Fibroblast of lung (primary cell): ENCODE measurements at regions not wholly inside any gene's neighbourhood (a gene's known extent, or its start where the extent isn't known, plus 50 kb on each side); places are given as distances from the start of the nearest gene placed in this dataset.

Experiments used
- DNase-seq, 2 donors: peaks; one replicate each; pipeline versions ENCODE4 v3.0.0 to v3.0.0-alpha.2; 2010; ENCODE audit warnings: low read depth in 2 of 2
- H2AFZ ChIP-seq: 2 replicates; pipeline ENCODE4 v1.5.1; 2012; ENCODE audit warnings: low read length, control low read depth, inconsistent platforms
- H3K27ac ChIP-seq: 2 replicates; pipeline ENCODE4 v1.5.1; 2011; ENCODE audit warnings: low read length, control low read depth; ENCODE audit not compliant: insufficient read depth
- H3K27me3 ChIP-seq: 2 replicates; pipeline ENCODE4 v1.5.1; 2011; ENCODE audit warnings: mild to moderate bottlenecking, low read length; ENCODE audit not compliant: control insufficient read depth, insufficient read depth
- H3K36me3 ChIP-seq: 2 replicates; pipeline ENCODE4 v1.5.1; 2011; ENCODE audit warnings: low read length; ENCODE audit not compliant: control insufficient read depth, insufficient read depth
- H3K4me1 ChIP-seq: 2 replicates; pipeline ENCODE4 v1.5.1; 2011; ENCODE audit warnings: low read length; ENCODE audit not compliant: control insufficient read depth, insufficient read depth; ENCODE audit errors: extremely low read depth
- H3K4me2 ChIP-seq: 2 replicates; pipeline ENCODE4 v1.5.1; 2011; ENCODE audit warnings: low read length, control low read depth; ENCODE audit not compliant: insufficient read depth; ENCODE audit errors: extremely low read depth
- H3K4me3 ChIP-seq, 4 experiments: fragments of 200-600 bp in 1 of 4; sonication (generic) in 1 of 4; replicated peaks in 1 of 4; 2 replicates each; pipeline ENCODE4 v1.5.1; 2011 to 2016; ENCODE audit warnings: low read length in 4 of 4, low read depth in 3 of 4, mild to moderate bottlenecking in 3 of 4, control low read depth in 2 of 4, inconsistent platforms in 1 of 4, mixed read lengths in 1 of 4; ENCODE audit not compliant: insufficient read depth in 1 of 4; ENCODE audit errors: control extremely low read depth in 1 of 4
- H3K79me2 ChIP-seq: 2 replicates; pipeline ENCODE4 v1.5.1; 2012; ENCODE audit warnings: mild to moderate bottlenecking, low read length, inconsistent platforms; ENCODE audit not compliant: control insufficient read depth, insufficient read depth
- H3K9ac ChIP-seq: 2 replicates; pipeline ENCODE4 v1.5.1; 2011; ENCODE audit warnings: mild to moderate bottlenecking, low read length, control low read depth; ENCODE audit not compliant: insufficient read depth
- H3K9me3 ChIP-seq: 2 replicates; pipeline ENCODE4 v1.5.1; 2012; ENCODE audit warnings: low read depth, low read length; ENCODE audit not compliant: control insufficient read depth, insufficient read depth
- H4K20me1 ChIP-seq: 2 replicates; pipeline ENCODE4 v1.5.1; 2011; ENCODE audit warnings: low read length; ENCODE audit not compliant: control insufficient read depth, insufficient read depth; ENCODE audit errors: extremely low read depth
- EZH2 ChIP-seq: IDR thresholded peaks from 2 replicates; pipeline ENCODE4 v1.5.1; 2012; ENCODE audit warnings: low read length, control low read depth, mild to moderate bottlenecking; ENCODE audit errors: missing control alignments
- TF ChIP-seq, protein P1 (sequence below), 2 donors: IDR thresholded peaks in 1 of 2; conservative IDR thresholded peaks in 1 of 2; 1 replicate in 1 of 2; 2 replicates in 1 of 2; pipeline ENCODE4 v1.5.1; 2011 to 2012; ENCODE audit warnings: low read length in 2 of 2, control low read depth in 1 of 2, inconsistent platforms in 1 of 2, low read depth in 1 of 2, mild to moderate bottlenecking in 1 of 2

DNA sequence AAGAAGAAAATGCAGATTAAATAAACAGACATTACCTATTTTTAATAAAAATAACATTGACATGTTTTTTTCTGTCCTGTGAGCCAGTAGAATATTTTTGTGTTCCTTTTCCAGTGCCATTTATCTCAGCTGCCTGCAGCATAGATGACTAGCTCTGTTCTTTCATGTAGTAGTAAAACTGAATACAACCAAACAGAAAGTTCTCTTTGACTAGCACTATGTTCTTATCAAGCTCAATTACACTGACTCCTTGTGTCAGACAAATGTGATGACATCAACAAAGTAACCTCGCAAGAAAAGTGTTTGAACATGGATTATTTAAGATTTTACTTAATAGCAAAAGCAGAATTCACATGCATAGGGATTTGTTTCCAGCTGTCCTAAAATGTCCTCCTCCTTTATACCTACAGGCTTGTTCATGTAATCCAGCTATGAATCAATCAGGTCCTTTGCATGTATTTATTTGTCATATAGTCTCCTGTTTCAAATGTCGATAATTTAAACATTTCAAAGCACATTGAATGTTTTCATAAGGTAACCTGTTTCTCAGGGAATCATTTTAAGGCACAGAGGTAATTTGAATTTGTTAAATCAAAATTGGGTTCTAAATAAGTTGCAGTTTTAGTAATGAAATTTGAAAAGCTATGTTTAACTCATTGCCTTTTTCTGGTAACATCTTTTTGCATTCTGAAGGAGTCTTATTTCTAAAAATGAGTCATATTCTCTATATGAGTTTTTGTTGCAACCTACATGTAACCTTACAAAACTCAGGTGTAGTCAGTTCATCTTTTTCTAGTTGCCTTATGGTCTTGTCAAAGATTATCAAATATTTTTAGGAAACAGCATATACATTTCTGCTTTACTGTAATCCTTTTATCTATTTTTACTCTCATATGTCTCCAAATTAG, 215.3 kb upstream of the GULP1 start:
- no peaks in the 10 kb centered on the region for H3K27me3 ChIP-seq
- H3K4me1 ChIP-seq = no peaks in the 10 kb centered on the region
- TF ChIP-seq EZH2 = no peak
- TF ChIP-seq, protein P1, sequence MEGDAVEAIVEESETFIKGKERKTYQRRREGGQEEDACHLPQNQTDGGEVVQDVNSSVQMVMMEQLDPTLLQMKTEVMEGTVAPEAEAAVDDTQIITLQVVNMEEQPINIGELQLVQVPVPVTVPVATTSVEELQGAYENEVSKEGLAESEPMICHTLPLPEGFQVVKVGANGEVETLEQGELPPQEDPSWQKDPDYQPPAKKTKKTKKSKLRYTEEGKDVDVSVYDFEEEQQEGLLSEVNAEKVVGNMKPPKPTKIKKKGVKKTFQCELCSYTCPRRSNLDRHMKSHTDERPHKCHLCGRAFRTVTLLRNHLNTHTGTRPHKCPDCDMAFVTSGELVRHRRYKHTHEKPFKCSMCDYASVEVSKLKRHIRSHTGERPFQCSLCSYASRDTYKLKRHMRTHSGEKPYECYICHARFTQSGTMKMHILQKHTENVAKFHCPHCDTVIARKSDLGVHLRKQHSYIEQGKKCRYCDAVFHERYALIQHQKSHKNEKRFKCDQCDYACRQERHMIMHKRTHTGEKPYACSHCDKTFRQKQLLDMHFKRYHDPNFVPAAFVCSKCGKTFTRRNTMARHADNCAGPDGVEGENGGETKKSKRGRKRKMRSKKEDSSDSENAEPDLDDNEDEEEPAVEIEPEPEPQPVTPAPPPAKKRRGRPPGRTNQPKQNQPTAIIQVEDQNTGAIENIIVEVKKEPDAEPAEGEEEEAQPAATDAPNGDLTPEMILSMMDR (conservative IDR thresholded peaks at IDR 0.05 in 1 of 2, IDR thresholded peaks at IDR 0.05 in 1 of 2; ENCODE audit: low read depth in 1 of 2, low read length in 2 of 2) = peak in 1 of 2 donors; percentile 3
- no peaks in the 10 kb centered on the region for H3K79me2 ChIP-seq
- H2AFZ ChIP-seq = no peak overlapping the region
- H3K36me3 ChIP-seq = no peaks in the 10 kb centered on the region
- no peak overlapping the region for H3K27ac ChIP-seq
- no peaks in the 10 kb centered on the region for H3K9me3 ChIP-seq
- H4K20me1 ChIP-seq = no peaks in the 10 kb centered on the region
- H3K4me3 ChIP-seq = no peak overlapping the region
- H3K4me2 ChIP-seq = no peak overlapping the region
- peak; percentile 1 to 15 for DNase-seq
- H3K9ac ChIP-seq = no peak overlapping the region

DNA sequence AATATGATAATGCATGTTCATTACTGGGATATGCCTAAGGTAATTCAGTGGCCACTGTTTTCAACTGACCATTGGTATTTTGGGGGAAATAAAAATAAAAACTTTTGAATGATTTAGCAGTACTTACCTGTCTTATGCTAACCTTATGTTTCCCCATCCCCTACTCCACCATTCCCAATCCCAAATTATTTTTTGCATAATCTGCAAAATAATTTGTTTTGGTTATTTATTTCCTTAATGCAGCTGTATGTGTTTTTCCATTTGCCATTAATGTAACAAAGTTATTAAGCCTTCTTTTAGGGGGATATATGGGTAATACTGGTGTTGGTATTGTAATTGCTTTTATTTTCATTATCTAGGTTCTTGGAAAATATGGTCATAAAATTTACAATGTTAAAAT, 213.9 kb upstream of the GULP1 start:
- DNase-seq = no peak
- no peaks in the 10 kb centered on the region for H3K36me3 ChIP-seq
- no peaks in the 10 kb centered on the region for H3K4me1 ChIP-seq
- TF ChIP-seq, protein P1 (conservative IDR thresholded peaks at IDR 0.05 in 1 of 2, IDR thresholded peaks at IDR 0.05 in 1 of 2; ENCODE audit: low read depth in 1 of 2, low read length in 2 of 2) = no peak
- TF ChIP-seq EZH2 = no peak
- no peaks in the 10 kb centered on the region for H3K9me3 ChIP-seq
- H3K9ac ChIP-seq = no peak overlapping the region
- no peak overlapping the region for H3K4me2 ChIP-seq
- H4K20me1 ChIP-seq = no peaks in the 10 kb centered on the region
- H3K4me3 ChIP-seq = no peak overlapping the region
- no peaks in the 10 kb centered on the region for H3K79me2 ChIP-seq
- H2AFZ ChIP-seq = no peak overlapping the region
- no peak overlapping the region for H3K27ac ChIP-seq
- H3K27me3 ChIP-seq = no peaks in the 10 kb centered on the region

DNA sequence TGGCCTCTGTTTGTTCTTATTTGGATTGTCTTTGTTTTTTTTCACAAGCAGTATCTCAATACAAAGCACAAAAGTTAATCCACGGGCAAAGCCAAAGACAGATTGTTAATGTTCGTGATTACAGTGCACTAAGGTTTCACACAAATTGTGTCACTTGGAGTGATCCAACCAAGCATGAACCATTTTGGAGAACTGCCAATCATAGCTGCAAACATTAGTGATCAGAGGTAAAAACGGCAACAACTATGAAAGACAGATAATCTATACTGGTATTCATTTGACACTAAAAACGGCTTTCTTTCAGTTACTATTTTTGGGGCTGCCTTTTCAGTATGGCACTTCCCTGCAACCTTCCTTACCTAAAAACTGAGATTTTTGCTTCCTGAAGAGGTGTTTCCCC, 213.1 kb upstream of the GULP1 start:
- TF ChIP-seq, protein P1 (conservative IDR thresholded peaks at IDR 0.05 in 1 of 2, IDR thresholded peaks at IDR 0.05 in 1 of 2; ENCODE audit: low read depth in 1 of 2, low read length in 2 of 2) = no peak
- TF ChIP-seq EZH2 = no peak
- Histone ChIP-seq H3K79me2 (no peaks in the 10 kb centered on the region), H2AFZ (no peak overlapping the region), H4K20me1 (no peaks in the 10 kb centered on the region), H3K9me3 (no peaks in the 10 kb centered on the region), H3K27me3 (no peaks in the 10 kb centered on the region), H3K36me3 (no peaks in the 10 kb centered on the region), H3K4me2 (no peak overlapping the region), H3K4me3 (no peak overlapping the region), H3K27ac (no peak overlapping the region), H3K9ac (no peak overlapping the region), H3K4me1 (no peaks in the 10 kb centered on the region)
- DNase-seq = peak in 1 of 2 donors; percentile 16
